NCI-H2029 (cell line): ENCODE measurements at regions not wholly inside any gene's neighbourhood (a gene's known extent, or its start where the extent isn't known, plus 50 kb on each side); places are given as distances from the start of the nearest gene placed in this dataset.

ENCODE experiments used
- DNase-seq: peaks from one replicate; lab custom pipeline; 2025; lab: John Stamatoyannopoulos, UW

DNA sequence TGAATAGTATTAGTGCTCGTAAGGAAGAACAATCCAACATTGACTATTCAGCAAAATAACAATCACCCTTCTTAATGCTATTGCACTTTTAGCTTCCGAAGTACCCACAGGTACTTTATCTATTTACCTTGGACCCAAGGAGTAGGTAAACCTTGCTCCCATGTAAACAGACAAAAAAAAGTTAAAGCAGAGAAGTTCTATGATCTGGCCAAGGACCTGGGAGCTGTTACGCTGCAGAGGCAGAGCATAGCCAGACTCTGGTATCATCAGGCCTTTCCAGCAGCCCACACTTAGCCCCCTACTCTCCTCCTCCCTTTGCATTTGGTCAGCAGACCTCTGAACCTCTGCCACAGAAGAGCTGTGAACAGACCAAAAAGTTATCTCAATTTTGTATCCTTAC is 130.3 kb upstream of the TPM1 start:
- no peak for DNase-seq

DNA sequence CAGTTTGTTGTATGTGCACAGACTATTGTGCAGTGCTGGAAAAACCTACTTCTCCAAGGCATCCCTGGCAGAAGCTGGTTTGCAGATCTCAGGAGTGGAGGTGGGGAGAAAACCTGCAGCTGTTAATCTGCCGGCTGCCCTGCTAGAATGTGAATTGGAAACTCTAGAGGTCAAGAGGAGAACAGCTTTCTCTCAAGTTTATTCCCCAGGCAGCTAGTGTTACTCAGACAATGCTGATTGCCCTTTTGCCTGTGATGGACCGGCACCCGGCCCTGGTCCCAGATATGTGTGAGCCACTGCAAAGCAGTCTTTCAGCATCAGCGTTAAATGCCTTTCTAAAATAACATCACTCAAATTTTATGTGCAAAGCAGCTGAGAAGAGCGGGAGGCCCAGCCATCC is 129.7 kb upstream of the TPM1 start:
- no peak for DNase-seq

GRCh38 chr15:62913246-62913645 is 129.3 kb upstream of the TPM1 start:
- no peak for DNase-seq

DNA sequence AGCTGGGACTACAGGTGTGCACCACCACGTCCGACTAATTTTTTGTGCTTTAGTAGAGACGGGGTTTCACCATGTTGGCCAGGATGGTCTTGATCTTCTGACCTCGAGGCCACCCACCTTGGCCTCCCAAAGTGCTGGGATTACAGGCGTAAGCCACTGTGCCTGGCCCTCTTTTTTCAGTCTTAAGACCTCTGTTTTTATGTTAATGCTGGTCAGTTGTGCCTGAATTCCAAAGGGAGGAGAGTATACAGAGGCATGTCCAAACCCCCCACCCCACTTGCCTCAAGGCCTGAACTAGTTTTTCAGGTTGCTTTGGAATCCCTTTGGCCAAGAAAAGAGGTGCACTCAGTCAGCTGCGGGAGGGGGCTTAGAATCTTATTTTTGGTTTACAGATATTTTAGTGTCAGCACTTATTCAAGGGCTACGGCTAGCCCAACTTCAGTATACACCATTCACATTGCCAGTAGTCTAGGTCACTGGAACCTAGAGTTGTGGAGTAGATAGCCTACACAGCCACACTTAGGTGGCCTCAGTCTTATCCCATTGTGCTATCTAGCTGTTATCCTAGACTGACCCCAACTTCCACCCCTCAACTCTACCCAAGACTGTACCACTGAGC is 128.0 kb upstream of the TPM1 start:
- no peak for DNase-seq

DNA sequence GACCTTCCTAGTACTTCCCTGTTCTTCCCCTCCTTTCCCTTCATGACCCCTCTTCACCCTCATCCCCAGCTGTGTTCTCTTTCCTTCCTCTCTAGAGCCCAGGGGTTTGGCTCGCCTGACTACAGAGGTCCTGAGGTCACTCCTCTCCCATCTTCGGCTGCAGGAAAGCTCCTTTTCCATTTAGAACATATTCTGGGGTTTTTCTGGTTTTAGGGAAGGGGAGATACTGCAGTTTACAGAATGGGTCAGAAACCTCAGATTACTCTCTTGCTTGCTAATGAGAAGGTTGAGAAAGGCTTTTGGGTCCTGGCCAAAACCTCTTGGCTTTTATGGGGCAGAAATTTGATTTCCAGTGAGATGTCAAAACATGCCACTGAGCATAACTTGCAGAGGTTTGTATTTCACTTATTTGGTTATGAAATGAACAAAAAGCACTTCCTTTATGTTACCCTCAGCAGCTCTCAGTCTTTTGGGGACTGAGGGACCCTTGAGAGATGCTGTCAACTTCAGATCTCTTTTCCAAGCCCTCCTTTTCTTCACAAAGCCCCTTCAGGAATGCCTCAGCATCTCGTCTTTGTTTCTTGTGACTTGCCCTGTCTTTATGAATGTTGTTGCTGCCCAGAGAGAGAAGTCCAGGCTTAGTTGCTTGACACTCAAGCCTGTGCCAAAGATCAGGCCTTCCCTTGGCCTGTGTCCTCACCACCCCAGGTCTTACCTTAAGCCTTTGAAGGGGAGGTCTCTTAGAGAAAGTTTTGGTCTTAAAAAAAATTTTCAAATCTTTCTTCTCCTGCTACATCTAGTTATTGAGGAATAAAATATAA is 121.7 kb upstream of the TPM1 start:
- no peak for DNase-seq

DNA sequence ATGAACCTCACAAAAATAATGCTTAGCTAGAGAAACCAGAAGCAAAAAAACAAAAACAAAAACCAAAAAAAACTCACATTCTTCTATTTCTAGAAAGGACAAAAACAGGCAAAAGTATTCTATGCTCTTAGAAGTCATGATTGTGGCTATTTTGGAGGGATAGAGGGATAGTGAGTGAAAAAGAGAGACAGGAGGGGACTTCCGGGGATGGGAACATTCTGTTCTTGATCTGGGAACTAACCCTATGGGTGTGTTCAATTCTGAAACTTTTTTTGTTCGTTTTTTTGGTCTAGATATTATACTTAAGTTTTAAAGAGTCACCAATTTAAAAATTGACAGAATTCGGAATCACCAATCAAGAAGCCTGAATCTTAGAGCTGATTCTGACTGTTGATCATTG is 120.0 kb upstream of the TPM1 start:
- no peak for DNase-seq

GRCh38 chr15:62925875-62926274 is 116.7 kb upstream of the TPM1 start:
- DNase-seq = no peak

DNA sequence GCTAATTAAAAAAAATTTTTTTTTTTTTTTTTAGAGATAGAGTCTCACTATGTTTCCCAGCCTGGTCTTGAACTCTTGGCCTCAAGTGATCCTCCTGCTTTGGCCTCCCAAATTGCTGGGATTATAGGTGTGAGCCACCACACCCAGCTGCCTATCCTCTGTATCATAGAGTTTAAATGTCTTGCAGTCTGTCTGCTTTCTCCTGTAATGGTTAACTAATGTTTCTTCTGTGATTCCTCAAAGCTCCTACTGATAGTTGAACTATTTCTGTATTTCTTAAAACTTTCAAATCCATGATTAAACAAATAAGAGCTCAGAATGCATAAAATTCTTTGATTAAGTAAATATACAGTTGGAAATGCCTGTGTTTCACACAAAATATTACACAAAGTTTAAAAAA is 115.4 kb upstream of the TPM1 start:
- DNase-seq = no peak

GRCh38 chr15:62927836-62928235 is 114.7 kb upstream of the TPM1 start:
- DNase-seq = no peak

DNA sequence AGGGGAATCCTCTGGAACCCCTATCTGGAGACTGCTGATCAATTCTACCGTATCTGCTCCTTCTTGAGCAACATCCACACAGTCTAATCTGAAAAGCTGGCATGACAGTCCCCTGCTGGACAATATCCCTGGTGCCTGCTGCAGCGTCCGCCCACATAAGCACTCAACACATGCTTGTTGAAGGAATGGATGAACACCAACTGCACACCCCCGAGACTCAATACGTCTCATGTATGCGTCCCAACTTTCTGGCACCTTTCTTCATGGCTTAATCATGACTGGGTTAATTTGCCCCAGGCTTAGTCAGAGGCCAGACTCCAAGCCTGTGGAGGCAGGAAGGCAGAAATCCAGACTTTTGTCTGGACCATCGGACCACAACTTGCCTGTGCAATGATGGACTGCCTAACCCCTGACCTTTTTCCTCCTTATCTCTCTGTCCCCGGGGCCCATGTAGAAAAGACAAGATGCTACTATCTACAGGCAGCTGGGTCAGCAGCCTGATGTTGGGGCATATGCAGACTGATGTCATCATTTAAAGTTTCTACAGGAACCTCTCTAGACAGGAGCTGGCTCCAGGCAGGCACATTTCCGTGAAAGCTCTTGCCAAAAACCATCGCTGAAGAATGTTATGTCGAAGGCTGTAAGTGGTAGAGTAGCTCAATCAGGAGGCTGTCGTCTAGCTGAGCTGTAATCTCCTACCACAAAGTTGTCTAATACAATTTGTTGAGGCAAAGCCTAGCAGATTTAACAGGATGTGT is 114.1 kb upstream of the TPM1 start:
- DNase-seq = no peak

- DNase-seq = no peak
Observed at GRCh38 chr15:62929000-62929357, 113.6 kb upstream of the TPM1 start.

- no peak for DNase-seq
Observed at GRCh38 chr15:62931650-62932049, 110.9 kb upstream of the TPM1 start.

- no peak for DNase-seq
Observed at GRCh38 chr15:62932436-62932835, 110.1 kb upstream of the TPM1 start.

DNA sequence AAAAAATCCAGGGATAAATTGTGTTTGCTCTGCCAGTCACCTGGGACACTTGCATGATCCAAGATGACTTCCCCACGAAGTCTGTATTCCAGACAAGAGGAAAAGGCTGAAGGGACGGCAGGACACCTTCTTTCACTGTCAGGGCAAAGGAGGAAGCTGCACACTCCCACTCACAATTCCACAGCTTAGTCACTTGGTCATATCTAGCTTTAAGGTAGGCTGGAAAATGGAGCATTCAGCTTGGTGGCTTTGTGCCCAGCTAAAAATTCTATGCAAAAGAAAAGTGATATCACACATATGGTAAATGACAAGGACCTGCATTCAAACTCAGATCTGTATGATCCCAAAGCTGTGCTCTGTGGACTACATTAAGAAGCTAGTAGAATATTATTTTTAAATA is 109.2 kb upstream of the TPM1 start:
- no peak for DNase-seq

DNA sequence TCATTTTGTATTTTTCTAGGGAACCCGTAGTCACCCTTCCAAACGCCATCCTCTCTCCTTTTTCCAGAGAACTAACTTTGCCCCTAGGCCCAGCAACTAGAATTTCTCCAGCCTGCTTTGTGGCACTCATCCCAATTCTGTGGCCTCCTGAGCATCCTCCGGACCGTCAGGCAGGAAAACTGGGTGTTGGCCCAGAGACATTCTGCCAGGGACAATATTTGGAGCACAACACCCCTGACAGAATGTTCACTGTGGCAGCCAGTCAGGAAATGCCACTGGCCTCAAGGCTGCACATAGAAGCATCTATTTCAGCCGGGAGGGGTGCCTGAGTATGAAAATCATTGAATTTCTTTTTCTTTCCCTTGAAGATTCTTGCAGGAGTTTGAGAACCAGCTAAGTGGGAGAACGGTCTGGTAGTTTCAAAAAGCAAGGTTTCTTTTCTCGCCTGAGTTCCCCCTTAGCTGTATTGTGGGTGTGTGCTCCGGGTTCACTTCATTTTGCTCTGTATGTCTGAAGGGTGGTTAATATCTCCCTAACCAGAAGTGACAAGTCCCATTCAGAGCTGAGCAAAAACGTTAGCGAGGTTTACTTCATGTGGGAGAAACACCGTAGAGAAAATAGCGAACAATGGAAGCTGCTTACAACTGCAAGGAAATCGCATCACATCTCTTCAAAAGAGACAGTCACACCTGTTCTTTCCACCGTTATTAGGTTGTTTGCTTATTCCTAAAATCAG is 108.1 kb upstream of the TPM1 start:
- DNase-seq = no peak

DNA sequence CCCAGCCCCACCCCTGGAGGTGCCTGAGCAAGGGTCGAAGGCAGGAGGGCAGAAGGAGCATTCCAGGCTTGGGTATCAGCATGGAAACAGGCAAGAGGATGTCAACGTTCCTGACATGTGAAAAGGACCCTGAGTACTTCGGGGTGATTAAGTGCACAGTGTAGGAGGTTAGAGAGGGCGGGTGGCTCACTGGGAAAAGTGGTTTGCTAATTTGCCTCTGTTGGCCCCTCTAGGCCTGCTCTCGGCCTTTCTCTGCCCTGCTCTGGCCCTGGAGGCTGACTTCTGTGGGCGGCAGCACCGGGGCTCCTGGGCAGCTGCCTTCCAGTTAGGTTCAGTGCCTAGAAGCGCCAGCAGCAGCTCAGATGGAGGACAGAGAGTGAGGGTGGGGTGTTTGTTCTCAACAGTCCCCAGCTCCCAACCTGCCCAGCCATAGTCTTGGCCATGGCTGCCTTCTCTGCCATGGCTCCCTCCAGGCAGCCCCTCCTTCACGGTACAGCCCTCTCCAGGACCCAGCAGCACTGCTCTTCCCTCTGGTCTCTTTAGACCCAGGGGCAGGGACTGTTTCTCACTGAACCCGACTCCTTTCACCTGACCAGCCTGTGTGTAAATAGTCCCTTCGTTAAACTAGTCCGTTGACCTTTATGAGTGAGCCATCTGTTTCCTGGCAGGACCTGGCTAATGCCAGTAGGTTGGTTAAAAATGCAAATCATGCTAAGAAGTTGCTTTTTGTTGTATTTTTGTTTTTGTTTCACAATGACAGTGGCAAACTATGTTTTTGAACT is 107.1 kb upstream of the TPM1 start:
- DNase-seq = peak; percentile 2

- DNase-seq = no peak
Observed at GRCh38 chr15:62938825-62939224, 103.7 kb upstream of the TPM1 start.

DNA sequence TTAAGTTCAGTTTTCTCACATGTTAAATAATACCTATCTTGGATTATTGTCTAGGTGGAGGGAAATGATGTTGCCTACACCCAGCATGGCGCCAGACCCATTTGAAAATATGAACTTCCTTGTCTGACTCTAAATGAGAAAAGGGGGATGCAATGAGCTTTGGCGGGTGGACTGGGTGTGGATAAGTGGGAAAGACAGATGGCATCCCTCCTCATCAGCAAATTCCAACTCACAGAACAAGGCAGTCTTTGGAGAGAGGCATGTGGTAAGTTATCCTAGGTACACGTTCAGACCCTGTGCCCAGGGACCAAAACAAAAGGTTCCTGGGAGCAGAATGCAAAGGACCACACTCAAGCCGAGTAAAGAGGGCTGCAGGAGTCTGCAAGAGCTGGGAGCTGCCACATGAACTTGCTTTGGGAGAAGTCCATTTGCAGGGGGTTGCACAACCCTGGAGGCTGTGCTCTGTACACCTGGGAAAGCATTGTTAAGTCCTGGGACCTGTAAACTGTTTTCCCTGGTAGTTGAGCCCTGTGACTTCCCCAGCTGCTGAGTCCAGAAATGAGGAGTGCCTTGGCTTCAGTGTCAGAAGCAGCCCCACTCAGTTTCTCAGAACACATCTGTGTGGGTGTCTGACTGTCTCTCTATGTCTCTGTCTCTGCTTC is 102.3 kb upstream of the TPM1 start:
- no peak for DNase-seq

- DNase-seq = no peak
Observed at GRCh38 chr15:62940755-62941361, 101.7 kb upstream of the TPM1 start.

GRCh38 chr15:62941699-62942098 is 100.8 kb upstream of the TPM1 start:
- DNase-seq = no peak

DNA sequence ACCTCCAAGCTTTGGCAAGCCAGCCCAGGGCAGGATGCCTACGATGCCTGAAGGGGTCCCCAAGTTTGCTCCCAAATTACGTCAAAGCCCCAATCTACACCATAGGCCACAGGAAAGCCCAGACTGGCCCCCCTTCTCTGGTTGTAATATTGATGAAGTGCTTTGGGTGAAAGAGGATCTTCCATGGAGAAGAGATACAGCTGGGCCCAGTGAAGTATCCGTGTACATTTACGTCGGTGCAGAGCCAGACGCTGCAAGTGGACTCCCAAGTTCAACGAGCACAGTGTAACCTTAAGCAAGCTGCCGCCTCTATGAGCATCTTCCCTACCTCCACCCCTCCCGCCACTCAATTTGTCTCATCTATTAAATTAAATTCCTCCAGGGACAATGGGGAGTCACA is 100.1 kb upstream of the TPM1 start:
- DNase-seq = no peak
